ENCODE measurements at regions not wholly inside any gene's neighbourhood (a gene's known extent, or its start where the extent isn't known, plus 50 kb on each side); places are given as distances from the start of the nearest gene placed in this dataset.

GRCh38 chr2:107669335-107669734 lies 157.4 kb upstream of the RGPD4 start:
- POLR2A ChIA-PET, result no interaction called here
- Histone ChIP-seq H3K9me3 (ENCODE audit: control extremely low read depth in 1 of 3, control insufficient read depth in 2 of 3, insufficient read depth in 1 of 3, low read length in 2 of 3) (peaks cover 0 to 8% (median 3%) of the 10 kb centered on the region in 3 donors), H3K4me1 (ENCODE audit: control insufficient read depth in 2 of 2, insufficient read depth in 2 of 2, low read length in 2 of 2) (no peaks in the 10 kb centered on the region), H3K4me2 (replicated peaks; ENCODE audit: low read depth, low read length, poor library complexity, severe bottlenecking) (no peak overlapping the region), H4K20me1 (ENCODE audit: control insufficient read depth, insufficient read depth, low read length, poor library complexity, severe bottlenecking) (no peaks in the 10 kb centered on the region), H3K27me3 (replicated peaks in 1 of 4; ENCODE audit: control extremely low read depth in 1 of 4, control insufficient read depth in 3 of 4, insufficient read depth in 4 of 4, low read length in 3 of 4) (no peaks in the 10 kb centered on the region), H3K4me3 (ENCODE audit: control extremely low read depth in 1 of 5, extremely low read depth in 1 of 5, insufficient read depth in 1 of 5, low read depth in 2 of 5, low read length in 4 of 5) (no peak overlapping the region), H3K27ac (ENCODE audit: low read length in 2 of 2) (no peak overlapping the region), H2AFZ (ENCODE audit: insufficient read depth, low read depth, low read length, poor library complexity, severe bottlenecking) (no peak overlapping the region), H3K9ac (ENCODE audit: low read length) (no peak overlapping the region), H3K79me2 (ENCODE audit: control insufficient read depth, insufficient read depth, low read length) (no peaks in the 10 kb centered on the region), H3K36me3 (replicated peaks in 1 of 2; ENCODE audit: control extremely low read depth in 1 of 2, control insufficient read depth in 1 of 2, extremely low read depth in 1 of 2, insufficient read depth in 2 of 2, low read length in 1 of 2) (no peaks in the 10 kb centered on the region)
- Mint-ChIP-seq H3K27me3 (no peaks in the 10 kb centered on the region), H3K27ac (no peak overlapping the region), H3K9me3 (ENCODE audit: insufficient read depth) (peaks cover 15% of the 10 kb centered on the region), H3K4me1 (no peaks in the 10 kb centered on the region), H3K4me3 (no peak overlapping the region)
- TF ChIP-seq, protein P1, sequence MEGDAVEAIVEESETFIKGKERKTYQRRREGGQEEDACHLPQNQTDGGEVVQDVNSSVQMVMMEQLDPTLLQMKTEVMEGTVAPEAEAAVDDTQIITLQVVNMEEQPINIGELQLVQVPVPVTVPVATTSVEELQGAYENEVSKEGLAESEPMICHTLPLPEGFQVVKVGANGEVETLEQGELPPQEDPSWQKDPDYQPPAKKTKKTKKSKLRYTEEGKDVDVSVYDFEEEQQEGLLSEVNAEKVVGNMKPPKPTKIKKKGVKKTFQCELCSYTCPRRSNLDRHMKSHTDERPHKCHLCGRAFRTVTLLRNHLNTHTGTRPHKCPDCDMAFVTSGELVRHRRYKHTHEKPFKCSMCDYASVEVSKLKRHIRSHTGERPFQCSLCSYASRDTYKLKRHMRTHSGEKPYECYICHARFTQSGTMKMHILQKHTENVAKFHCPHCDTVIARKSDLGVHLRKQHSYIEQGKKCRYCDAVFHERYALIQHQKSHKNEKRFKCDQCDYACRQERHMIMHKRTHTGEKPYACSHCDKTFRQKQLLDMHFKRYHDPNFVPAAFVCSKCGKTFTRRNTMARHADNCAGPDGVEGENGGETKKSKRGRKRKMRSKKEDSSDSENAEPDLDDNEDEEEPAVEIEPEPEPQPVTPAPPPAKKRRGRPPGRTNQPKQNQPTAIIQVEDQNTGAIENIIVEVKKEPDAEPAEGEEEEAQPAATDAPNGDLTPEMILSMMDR (IDR thresholded peaks at IDR 0.05), result no peak
- TF ChIP-seq EZH2 (IDR thresholded peaks at IDR 0.05; ENCODE audit: borderline replicate concordance, insufficient read depth, low read depth, low read length, poor library complexity, severe bottlenecking), result no peak
- ATAC-seq (ENCODE audit: low read depth), result no peak
- CTCF ChIA-PET, result no interaction called here
- DNase-seq, result no peak
- intact Hi-C loops (cut with micrococcal nuclease), result no loop called here
- 72% methylated on average over 2 of the region's 4 CpGs for WGBS (ENCODE audit: insufficient coverage)

DNA sequence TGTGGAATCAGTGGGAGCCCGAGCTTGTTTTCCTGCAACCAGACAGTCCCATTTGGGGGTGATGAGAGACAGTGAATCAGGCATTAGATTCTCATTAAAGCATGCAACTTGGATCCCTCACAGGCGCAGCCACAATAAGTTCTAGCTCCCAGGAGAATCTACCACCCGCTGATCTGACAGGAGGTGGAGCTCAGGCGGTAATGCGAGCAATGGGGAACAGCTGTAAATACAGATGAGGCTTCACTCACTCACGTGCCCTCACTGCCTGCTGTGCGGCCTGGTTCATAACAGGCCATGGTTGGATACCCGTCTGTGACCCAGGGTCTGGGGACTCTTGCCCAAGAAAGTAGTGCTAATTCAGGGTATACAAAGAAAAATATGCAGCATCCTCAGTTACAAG lies 144.8 kb upstream of the RGPD4 start:
- no peak overlapping the region for H3K27ac Mint-ChIP-seq
- H3K79me2 ChIP-seq (ENCODE audit: control insufficient read depth, insufficient read depth, low read length), result no peaks in the 10 kb centered on the region
- no peaks in the 10 kb centered on the region for H3K9me3 ChIP-seq (ENCODE audit: control extremely low read depth in 1 of 3, control insufficient read depth in 2 of 3, insufficient read depth in 1 of 3, low read length in 2 of 3)
- ChIA-PET POLR2A (no interaction called here), CTCF (no interaction called here)
- H3K27me3 Mint-ChIP-seq, result no peaks in the 10 kb centered on the region
- H3K4me3 Mint-ChIP-seq, result no peak overlapping the region
- H3K4me1 Mint-ChIP-seq, result no peaks in the 10 kb centered on the region
- no peaks in the 10 kb centered on the region for H3K9me3 Mint-ChIP-seq (ENCODE audit: insufficient read depth)
- H3K4me2 ChIP-seq (replicated peaks; ENCODE audit: low read depth, low read length, poor library complexity, severe bottlenecking), result no peak overlapping the region
- H3K4me3 ChIP-seq (ENCODE audit: control extremely low read depth in 1 of 5, extremely low read depth in 1 of 5, insufficient read depth in 1 of 5, low read depth in 2 of 5, low read length in 4 of 5), result no peak overlapping the region
- 92% methylated on average over 5 of the region's 8 CpGs for WGBS (ENCODE audit: insufficient coverage)
- no peaks in the 10 kb centered on the region for H3K4me1 ChIP-seq (ENCODE audit: control insufficient read depth in 2 of 2, insufficient read depth in 2 of 2, low read length in 2 of 2)
- H3K9ac ChIP-seq (ENCODE audit: low read length), result no peak overlapping the region
- no peaks in the 10 kb centered on the region for H4K20me1 ChIP-seq (ENCODE audit: control insufficient read depth, insufficient read depth, low read length, poor library complexity, severe bottlenecking)
- no peak for TF ChIP-seq EZH2 (IDR thresholded peaks at IDR 0.05; ENCODE audit: borderline replicate concordance, insufficient read depth, low read depth, low read length, poor library complexity, severe bottlenecking)
- TF ChIP-seq, protein P1 (IDR thresholded peaks at IDR 0.05), result no peak
- no peaks in the 10 kb centered on the region for H3K36me3 ChIP-seq (replicated peaks in 1 of 2; ENCODE audit: control extremely low read depth in 1 of 2, control insufficient read depth in 1 of 2, extremely low read depth in 1 of 2, insufficient read depth in 2 of 2, low read length in 1 of 2)
- no peak overlapping the region for H2AFZ ChIP-seq (ENCODE audit: insufficient read depth, low read depth, low read length, poor library complexity, severe bottlenecking)
- no peak overlapping the region for H3K27ac ChIP-seq (ENCODE audit: low read length in 2 of 2)
- no peak for ATAC-seq (ENCODE audit: low read depth)
- H3K27me3 ChIP-seq (replicated peaks in 1 of 4; ENCODE audit: control extremely low read depth in 1 of 4, control insufficient read depth in 3 of 4, insufficient read depth in 4 of 4, low read length in 3 of 4), result no peaks in the 10 kb centered on the region
- DNase-seq, result no peak
- intact Hi-C loops (cut with micrococcal nuclease), result no loop called here

Measured in B cell (primary cell).